Rectal smooth muscle tissue (tissue), 1 donor: ENCODE measurements at regions not wholly inside any gene's neighbourhood (a gene's known extent, or its start where the extent isn't known, plus 50 kb on each side); places are given as distances from the start of the nearest gene placed in this dataset.

ENCODE experiments used
- H3K27ac ChIP-seq: one replicate; pipeline ENCODE4 v1.7.0; 2013; ENCODE audit warnings: low read depth, low read length, inconsistent platforms
- H3K27me3 ChIP-seq: one replicate; pipeline ENCODE4 v1.7.0; 2013; ENCODE audit warnings: low read length; ENCODE audit not compliant: control insufficient read depth, insufficient read depth
- H3K36me3 ChIP-seq: one replicate; pipeline ENCODE4 v1.7.0; 2013; ENCODE audit warnings: low read length; ENCODE audit not compliant: control insufficient read depth, insufficient read depth
- H3K4me1 ChIP-seq: one replicate; pipeline ENCODE4 v1.7.0; 2013; ENCODE audit warnings: low read length; ENCODE audit not compliant: control insufficient read depth, insufficient read depth
- H3K4me3 ChIP-seq: one replicate; pipeline ENCODE4 v1.7.0; 2013; ENCODE audit warnings: low read length
- H3K9ac ChIP-seq: one replicate; pipeline ENCODE4 v1.7.0; 2013; ENCODE audit warnings: low read length

DNA sequence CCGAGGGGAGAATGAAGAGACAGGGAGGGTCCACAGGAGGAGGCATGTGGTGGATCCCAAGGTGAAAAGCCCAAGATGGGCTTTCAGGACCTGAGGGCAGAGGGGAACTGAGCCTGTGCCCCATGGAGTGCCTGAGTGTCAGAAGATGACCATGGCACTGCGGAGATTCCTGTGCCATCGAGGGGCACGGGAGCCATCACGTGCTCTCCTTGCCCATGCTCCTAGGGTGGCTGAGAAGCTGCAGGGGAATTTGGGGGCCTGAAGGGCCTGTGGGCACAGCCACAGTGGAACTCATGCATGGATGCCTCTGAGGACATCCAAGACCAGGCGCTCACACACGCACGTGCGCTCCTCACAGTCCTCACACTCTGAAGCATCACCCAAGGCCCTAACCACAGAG lies 56.1 kb upstream of the GLI2 start:
- Histone ChIP-seq H3K4me3 (no peak overlapping the region), H3K4me1 (peaks cover 5% of the 10 kb centered on the region), H3K9ac (no peak overlapping the region), H3K27ac (no peak overlapping the region), H3K36me3 (no peaks in the 10 kb centered on the region), H3K27me3 (peaks cover 3% of the 10 kb centered on the region)

DNA sequence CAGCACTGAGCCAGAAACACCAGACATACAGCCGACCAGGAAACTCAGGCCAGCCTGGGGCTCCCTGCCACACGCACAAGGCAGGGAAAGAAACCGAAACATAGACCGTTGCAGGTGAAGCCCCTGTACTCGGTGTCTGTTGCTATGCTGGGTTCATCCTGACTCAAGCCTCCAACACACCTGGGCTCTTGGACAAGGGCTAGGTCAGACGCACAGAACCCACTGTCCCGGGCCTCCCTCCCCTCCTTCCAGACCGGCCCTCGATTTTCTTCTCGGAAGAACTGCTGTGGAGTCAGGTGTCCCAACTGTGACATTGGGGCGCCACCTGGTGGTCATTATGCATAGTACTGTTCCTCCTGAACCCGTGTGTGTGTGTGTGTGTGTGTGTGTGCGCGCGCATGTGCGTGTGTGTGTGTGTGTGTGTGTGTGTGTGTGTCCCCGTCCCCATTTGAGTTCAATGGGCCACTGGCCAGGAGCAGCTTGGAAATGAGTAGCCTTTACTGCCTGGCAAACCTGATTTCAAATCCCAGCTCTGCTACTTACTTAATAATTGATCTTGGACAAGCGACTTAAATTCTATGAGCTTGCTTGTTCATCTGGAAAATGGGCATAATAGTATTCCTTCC lies 55.4 kb upstream of the GLI2 start:
- no peaks in the 10 kb centered on the region for H3K36me3 ChIP-seq
- H3K27me3 ChIP-seq, result peaks cover 3% of the 10 kb centered on the region
- peaks cover 5% of the 10 kb centered on the region for H3K4me1 ChIP-seq
- peak overlapping the region; percentile 6 for H3K4me3 ChIP-seq
- no peak overlapping the region for H3K9ac ChIP-seq
- no peak overlapping the region for H3K27ac ChIP-seq

DNA sequence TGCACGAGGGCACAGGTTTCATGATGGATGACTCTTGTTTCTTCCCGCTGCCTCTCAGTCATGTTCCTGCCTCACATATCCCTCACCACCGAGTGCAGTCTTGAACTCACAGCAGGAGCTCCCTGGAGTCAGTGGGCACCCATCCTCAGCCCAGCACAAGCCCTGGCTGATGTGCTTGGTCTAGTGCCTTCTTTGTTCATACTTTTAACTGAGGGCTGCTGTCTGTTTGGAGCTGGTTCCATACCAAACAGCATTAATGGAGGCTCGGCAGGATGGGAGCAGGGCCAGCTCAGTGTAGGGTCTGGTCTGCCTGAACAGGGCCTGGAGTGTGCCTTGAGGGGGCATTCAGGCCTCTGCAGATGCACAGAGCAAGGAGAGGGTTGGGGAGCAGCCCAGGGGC lies 54.5 kb upstream of the GLI2 start:
- Histone ChIP-seq H3K4me1 (peaks cover 5% of the 10 kb centered on the region), H3K9ac (no peak overlapping the region), H3K27ac (no peak overlapping the region), H3K36me3 (no peaks in the 10 kb centered on the region), H3K4me3 (no peak overlapping the region), H3K27me3 (peaks cover 3% of the 10 kb centered on the region)

DNA sequence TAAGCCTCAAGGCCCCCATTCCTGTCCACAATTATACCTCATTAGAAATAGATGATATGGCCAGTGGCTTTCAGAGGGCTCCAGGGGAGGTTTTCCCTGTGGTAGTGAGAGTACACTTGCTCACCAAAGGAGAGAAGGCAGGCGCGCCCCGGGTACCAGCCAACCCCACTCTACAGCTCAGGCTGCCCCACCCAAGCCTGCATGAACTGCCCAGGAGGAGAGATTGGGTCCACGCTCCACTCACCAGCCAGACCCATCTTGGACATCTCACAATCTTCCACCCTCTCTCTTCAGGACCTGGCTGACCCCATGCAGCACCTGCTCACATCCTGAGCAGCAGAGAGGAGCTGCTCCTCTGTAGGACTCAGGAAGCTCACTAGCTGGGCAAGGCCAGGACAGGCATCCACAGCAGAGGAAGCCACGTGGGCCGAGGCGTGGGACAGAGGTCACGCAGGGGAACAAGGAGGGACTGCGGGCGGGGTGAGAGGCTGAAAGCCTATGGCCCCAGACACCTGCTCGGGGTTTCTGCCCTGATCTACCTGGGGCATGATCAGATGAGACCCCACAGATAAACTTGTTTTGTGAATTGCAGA lies 53.9 kb upstream of the GLI2 start:
- peaks cover 5% of the 10 kb centered on the region for H3K4me1 ChIP-seq

DNA sequence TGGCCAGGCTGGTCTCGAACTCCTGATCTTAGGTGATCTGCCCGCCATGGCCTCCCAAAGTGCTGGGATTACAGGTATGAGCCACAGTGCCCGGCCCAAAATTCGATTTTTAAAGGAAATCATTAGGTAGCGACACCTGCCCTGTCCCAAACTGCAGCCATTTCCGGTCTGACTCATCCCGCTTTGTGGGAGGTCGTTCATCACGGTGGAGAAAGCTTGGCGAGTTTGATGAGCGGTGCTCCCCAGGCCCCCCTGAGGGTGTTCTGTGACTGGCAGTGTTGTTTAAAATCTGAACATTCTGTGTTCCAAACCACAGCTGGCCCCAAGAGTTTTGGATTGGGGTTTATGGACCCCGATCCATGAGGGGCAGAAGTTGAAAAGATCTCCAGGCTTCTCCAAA lies 53.0 kb upstream of the GLI2 start:
- H3K27ac ChIP-seq, result no peak overlapping the region

More for the DNA sequence above, 53.9 kb upstream of the GLI2 start:
- Histone ChIP-seq H3K36me3 (no peaks in the 10 kb centered on the region), H3K27ac (no peak overlapping the region), H3K9ac (no peak overlapping the region), H3K4me3 (no peak overlapping the region), H3K27me3 (peaks cover 3% of the 10 kb centered on the region)

DNA sequence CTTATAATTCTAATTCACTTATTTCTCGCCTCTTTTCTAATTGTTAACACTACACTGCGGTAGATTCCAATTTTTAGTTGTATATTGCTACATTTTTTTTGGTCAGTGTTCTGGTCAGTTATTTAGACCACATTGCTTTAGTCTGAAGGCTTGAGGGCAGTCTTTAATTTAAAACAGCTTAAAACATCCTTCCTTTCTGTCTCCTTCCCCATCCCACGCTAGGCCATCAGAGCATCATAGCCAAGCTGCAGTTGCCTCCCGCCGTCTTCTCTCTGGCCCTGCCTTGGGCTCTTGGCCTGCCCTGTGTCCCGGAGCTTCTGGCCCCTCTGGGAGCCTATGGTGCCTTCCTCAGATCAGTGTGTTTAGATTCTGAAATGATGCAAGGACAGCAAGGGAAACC lies 52.6 kb upstream of the GLI2 start:
- Histone ChIP-seq H3K4me3 (no peak overlapping the region), H3K27me3 (peaks cover 3% of the 10 kb centered on the region), H3K36me3 (no peaks in the 10 kb centered on the region), H3K4me1 (peaks cover 5% of the 10 kb centered on the region), H3K9ac (no peak overlapping the region), H3K27ac (no peak overlapping the region)

More for the DNA sequence above, 53.0 kb upstream of the GLI2 start:
- H3K36me3 ChIP-seq, result no peaks in the 10 kb centered on the region
- peaks cover 3% of the 10 kb centered on the region for H3K27me3 ChIP-seq
- H3K9ac ChIP-seq, result no peak overlapping the region
- no peak overlapping the region for H3K4me3 ChIP-seq
- peaks cover 5% of the 10 kb centered on the region for H3K4me1 ChIP-seq

DNA sequence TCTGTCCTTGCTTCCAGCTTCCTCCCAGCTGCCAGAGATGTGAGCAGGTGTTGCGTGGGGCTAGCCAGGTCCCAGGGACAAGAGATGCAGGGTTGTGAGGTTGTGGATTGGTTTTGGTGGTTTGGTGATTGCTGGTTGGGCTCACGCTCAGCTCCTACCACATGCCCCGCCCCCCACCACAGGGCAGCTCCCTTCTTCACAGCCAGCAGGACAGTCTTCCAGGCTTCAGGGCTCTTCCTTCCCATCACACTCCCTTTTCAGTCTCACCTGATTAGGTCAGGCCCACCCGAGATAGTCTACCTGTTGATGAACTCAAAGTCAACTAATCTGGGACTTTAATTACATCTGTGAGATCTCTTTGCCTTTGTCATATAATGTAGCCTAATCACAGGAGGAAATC lies 52.0 kb upstream of the GLI2 start:
- peaks cover 3% of the 10 kb centered on the region for H3K27me3 ChIP-seq
- peak overlapping the region; percentile 47 for H3K27ac ChIP-seq

DNA sequence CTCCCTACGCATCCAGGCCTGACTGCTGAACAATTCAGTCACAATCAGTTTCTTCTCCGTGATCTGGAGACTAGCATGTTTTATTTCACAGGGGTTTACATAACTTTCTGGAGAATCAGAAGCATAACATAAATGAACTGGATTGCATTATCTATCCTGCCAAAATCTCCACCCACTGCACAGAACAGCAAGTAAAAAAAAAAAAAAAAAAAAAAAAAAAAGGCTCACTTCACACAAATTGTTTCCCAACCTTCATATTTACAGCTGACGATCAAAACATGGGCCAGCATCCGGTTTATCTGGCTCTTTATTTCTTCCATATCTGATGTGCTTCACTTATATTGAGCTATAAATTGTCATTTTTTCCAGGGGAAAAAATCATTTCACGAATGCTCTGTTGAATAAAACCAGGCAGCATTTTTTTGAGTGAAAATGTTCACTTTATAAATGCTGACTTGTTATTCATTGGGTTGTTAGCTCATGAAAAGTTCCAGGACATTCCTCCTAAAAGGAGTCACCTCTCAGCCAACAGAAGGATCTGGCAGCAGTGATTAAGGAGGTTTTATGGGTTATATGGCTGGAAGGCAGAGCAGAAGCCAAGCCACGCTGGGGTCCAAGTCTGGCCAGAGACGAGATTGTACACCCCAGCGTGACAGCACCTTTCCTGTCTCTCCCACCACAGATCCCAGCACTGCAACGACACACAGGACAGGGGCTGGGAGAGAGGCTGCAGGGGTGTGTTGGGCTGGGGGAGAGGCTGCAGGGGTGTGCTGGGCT lies 51.2 kb upstream of the GLI2 start:
- H3K4me3 ChIP-seq, result no peak overlapping the region
- no peaks in the 10 kb centered on the region for H3K36me3 ChIP-seq
- peaks cover 5% of the 10 kb centered on the region for H3K4me1 ChIP-seq
- peak overlapping the region; percentile 47 for H3K27ac ChIP-seq
- no peak overlapping the region for H3K9ac ChIP-seq
- H3K27me3 ChIP-seq, result no peaks in the 10 kb centered on the region

More for the DNA sequence above, 52.0 kb upstream of the GLI2 start:
- peaks cover 5% of the 10 kb centered on the region for H3K4me1 ChIP-seq
- no peak overlapping the region for H3K9ac ChIP-seq
- no peak overlapping the region for H3K4me3 ChIP-seq
- no peaks in the 10 kb centered on the region for H3K36me3 ChIP-seq

DNA sequence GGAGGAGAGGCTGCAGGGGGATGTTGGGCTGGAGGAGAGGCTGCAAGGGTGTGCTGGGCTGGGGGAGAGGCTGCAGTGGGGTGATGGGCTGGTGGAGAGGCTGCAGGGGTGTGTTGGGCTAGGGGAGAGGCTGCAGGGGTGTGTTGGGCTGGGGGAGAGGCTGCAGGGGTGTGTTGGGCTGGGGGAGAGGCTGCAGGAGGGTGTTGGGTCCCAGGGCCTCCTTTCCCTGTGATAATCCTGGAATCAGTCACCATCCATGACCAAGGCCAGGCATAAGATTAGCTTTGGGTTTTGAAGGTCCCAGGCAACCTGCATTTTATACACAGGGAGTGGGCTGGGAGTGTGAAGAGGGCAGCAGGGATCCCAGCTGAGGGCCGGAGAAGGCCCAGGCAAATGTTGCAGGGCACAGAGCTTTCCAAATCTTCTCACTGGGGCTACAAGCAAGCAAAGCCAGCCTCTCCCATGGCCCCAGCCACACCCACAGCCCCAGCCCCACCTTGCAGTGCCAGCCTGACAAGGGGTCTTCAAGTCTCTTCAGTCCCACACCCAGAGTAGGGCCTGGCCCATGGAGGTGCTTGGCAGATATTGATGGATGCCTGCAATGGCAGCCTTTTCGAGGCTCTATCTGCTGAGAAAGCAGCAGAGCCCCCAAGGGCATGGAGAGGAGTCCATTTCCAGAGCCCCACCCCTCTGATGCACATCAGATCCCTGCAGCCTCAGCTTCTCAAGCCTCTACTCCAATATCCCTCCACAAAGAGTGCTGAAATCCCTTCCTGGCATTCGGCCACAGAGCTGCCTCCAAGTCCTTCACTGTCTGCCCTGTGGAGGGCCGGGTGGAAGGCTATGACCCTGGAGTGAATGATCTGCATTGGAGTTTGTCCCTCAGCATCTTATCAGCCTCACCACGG lies 50.3 kb upstream of the GLI2 start:
- Histone ChIP-seq H3K27me3 (no peaks in the 10 kb centered on the region), H3K4me1 (peaks cover 5% of the 10 kb centered on the region), H3K36me3 (no peaks in the 10 kb centered on the region), H3K4me3 (no peak overlapping the region), H3K27ac (no peak overlapping the region), H3K9ac (no peak overlapping the region)
